GM19035 (cell line): ENCODE measurements at regions not wholly inside any gene's neighbourhood (a gene's known extent, or its start where the extent isn't known, plus 50 kb on each side); places are given as distances from the start of the nearest gene placed in this dataset.

Experiments used
- ATAC-seq: cut with Tn5 transposase; IDR thresholded peaks from one replicate; pipeline ENCODE4 v1.9.1; 2021; ENCODE audit not compliant: unreplicated experiment

DNA sequence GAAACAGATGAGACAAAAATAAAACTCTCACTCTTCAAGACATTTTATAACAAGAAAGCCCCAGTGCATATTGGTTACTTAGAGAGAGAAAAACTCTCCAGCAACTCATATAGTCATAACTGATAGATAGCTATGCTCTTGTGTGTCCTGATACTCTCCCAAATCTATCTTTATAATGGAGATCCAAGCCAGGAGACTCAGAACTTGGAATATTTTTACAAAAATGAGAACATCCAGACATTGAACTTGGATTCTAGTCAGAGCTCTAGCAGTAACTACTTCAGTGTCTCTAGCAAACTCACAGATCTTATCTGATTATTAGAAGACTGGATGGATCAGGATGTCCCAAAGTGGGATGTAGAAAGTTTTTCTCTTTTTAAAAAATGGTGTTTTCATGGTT, 412.7 kb upstream of the BRINP1 start:
- no peak for ATAC-seq

- ATAC-seq = no peak
Observed at GRCh38 chr9:119775410-119775809, 406.2 kb upstream of the BRINP1 start.

DNA sequence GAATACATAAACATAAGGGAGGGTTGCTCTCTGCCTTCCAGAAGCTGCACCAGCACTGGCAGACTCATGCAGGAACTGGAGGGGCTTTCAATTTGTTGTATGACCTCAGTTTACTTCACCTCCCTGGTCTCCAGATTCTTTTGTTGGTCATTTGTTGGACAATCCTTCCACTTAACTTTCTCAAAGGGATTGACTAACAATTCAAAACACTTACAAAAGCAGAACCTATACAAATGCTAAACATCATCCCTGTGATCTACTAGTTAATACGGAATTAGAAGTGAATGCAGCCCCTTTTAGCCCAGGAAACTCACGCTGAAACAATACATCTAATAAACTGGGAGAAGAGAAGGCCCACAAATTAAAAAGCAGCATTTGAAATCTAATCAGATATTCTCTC, 404.6 kb upstream of the BRINP1 start:
- no peak for ATAC-seq

- no peak for ATAC-seq
Observed at GRCh38 chr9:119771341-119771740, 402.1 kb upstream of the BRINP1 start.

- no peak for ATAC-seq
Observed at GRCh38 chr9:119768266-119768665, 399.0 kb upstream of the BRINP1 start.

DNA sequence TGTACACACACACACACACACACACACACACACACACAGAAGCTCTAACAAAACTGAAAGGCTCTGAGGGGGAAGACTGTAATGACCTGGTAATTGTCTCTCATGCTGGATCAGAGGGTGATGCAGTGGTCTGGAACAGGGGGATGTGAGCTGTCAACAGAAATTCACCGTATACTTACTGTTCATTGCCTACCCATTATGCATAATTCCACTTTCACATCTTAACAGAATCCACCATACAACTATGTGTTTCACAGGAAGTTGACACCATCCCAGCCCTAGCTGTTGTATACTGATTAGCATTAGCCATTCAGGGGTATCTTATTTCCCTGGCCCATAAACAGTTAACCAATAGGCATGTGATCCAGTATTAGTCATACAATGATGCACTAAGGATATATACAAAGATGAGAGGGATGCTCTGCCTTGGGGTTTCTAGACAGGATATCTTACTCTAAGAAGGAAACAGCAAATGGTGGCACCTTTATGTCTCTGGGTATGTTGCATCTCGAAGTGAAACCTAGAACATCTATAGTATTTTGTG, 396.5 kb upstream of the BRINP1 start:
- no peak for ATAC-seq

DNA sequence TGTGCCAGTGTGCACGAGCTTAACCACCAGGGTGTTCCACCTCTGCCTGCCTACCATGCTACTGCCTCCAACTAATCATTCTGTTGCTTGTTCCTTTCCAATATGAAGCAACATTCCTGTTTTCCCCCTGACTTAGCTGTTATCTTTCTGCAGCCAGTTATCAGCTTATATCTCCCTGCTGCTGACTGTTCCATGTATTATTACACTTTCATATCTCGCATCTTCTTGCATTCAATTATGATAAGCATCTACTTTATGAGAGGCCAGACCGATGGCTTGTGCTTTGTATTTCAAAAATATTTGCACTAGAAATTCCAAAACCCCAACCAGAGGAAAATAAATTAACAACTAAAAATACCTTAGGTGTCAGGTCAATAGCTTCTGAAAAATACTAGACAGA, 394.0 kb upstream of the BRINP1 start:
- no peak for ATAC-seq

DNA sequence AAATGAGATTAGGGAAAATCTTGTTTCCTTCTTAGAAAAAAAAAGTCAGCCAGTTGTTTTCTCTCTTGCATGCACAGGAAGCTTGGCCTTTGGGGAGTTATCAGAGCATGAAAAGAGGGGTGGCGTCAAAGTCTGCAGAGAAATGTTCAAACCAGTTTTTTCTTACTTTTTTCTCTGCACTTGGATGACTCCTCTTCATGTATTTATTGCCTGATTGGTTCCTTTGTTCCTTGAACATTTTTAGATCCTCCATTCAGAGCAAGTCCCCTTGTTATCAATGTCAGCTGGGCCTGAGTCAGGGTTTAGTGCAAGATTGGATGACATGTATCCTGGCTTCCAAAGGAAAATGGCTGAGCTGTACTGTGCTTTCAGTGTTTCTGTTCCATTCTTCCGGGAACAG, 392.6 kb upstream of the BRINP1 start:
- ATAC-seq = no peak

DNA sequence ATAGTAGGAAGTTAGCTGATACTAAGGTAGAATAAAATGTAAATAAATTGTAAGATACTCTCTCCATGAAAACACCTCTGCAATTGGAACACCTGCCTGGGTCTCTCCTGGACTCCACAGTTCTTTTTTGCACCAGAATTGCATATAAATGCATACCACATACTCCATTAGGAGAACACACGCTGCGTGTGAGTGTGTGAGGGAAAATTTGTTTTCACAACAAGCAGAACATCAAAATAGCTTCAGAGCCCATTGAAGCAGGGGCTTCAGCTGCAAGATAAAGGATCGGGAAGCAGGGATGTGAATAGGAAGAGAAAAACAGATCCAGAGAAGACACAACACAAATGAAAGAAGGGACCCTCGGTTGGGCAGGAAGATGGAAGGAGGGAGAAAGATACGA, 389.8 kb upstream of the BRINP1 start:
- no peak for ATAC-seq

DNA sequence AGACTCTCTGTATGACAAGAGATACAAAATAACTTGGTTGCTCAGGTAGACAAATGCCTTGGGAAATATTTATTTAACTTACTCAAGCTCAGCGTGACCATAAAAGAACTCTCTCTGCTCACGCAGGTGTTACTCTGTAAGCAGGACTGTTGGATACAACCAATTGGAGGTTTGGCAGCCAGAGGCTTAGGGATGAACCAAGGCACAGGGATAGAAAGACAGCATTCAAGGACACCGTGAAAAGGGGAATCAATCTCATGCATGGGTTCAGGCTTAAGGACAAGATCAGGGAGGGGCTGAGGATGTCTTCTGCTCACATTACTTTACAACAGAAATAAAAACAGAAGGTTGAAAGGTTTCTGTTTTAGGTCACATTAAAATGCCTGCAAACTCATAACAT, 389.0 kb upstream of the BRINP1 start:
- no peak for ATAC-seq

DNA sequence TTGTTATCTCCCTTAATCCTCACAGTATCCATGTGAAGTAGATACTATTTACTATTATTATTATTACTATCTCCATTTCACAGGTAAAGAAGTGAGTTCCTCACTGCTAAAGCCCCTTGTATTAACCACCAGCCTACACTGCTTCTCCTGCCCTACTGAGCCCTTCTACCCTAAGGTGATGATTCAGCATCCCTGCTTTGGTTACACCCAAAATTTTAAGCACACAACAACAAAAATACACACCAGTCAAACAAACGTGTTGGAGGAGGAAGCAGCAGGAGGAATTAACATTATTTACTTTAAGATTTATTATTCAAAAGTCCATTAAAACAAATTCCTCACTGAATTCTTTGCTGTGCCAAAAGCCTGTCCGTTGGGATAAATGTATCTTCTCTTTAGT, 370.2 kb upstream of the BRINP1 start:
- ATAC-seq = no peak

- peak; percentile 99 for ATAC-seq
Observed at GRCh38 chr9:119736491-119737454, 367.5 kb upstream of the BRINP1 start.

DNA sequence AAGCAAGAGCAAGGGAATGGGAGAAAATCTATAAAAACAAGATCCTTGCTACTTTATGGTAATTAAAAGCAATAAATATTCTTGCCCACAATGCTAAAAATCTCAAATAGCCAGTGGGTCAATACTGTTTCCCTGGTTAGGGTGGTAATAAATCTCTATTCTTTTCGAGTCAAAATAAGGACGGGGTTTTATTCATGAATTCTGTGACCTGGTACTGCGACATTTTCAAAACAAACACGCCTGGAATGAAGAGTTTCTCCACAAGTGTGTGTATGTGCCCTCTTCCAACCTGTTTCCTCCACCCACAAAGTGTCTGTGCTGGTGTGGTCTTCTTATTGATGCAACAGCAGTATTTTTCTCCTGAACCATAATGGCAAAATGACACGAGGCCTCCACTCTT, 358.8 kb upstream of the BRINP1 start:
- no peak for ATAC-seq

- ATAC-seq = no peak
Observed at GRCh38 chr9:119726035-119726434, 356.8 kb upstream of the BRINP1 start.

DNA sequence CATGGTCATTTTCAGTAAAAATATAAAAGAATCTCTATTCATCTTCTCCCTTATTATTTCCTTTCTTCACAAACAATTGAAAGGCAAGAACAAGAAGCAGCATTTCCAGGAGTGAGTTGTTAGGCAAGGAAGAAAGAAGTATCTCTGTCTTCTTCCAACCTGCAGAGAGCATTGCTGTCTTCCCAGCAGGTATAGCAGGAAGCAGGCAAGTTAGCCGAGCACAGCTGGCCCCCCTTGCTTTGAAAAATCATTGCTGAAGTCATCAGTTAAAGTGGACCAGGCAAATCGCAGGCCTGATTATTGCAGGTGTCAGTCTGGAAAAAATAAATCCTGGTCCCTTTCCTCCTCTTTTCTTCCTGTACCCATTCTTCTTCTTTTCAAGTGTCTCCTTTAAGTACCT, 353.1 kb upstream of the BRINP1 start:
- ATAC-seq = no peak

DNA sequence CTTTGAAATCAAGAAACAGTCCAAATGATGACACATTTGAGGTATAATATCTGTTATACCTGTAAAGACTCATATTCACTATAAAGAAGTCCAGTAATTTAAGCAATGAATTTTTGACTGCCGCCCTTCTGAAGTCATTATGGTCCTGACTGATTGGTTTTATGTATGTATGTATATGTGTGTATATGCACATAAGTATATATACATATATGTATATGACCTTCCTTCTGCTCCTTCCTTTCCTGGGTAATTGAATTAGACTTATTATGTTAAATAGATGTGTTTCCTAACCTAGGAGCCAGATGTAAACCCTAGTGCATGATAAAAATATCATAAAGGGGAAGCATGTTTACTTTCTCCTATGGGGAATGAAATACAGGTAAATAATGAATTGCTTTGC, 343.1 kb upstream of the BRINP1 start:
- ATAC-seq = no peak

GRCh38 chr9:119709431-119709830, 340.2 kb upstream of the BRINP1 start:
- ATAC-seq = no peak

- ATAC-seq = no peak
Observed at GRCh38 chr9:119707228-119707845, 338.1 kb upstream of the BRINP1 start.

GRCh38 chr9:119701651-119702050, 332.4 kb upstream of the BRINP1 start:
- ATAC-seq = no peak

DNA sequence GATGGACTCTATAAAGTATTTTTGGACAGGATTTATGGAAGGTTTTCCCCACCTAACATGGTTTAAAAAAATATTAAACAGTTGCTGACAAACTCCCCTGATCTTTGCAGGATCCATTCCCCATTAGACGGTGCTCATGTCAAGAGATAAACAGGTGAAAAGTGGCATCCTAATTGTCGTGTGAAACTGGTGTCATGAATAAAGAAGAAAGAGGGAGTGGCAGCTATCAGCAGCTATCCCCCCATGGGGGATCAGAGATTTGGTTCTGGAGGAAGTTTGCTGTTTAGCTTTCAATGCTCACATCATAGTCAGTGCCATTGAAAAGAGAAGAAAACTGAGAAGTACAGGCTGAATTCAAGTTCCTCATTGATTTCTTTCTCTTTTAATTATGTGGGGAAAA, 329.3 kb upstream of the BRINP1 start:
- ATAC-seq = no peak

DNA sequence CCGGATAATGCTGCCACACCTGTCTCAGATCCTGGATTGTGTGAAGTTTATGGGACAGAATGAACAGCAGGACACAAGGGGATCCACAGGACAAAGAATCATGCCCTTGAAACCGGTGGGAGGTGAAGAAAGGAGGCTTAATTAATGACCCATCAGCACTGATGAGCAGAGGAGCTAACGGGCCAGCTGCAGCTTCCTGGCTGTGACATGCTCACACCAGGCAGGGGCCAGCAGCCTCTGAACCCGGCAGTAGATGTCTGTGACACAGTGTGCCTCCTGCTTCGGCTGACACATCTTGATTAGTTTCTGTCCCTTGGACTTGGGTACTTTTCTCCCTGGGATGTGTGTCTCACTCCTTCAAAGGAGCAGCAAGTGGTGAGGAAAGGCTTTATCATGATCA, 328.8 kb upstream of the BRINP1 start:
- ATAC-seq = no peak

- ATAC-seq = no peak
Observed at GRCh38 chr9:119689879-119690278, 320.6 kb upstream of the BRINP1 start.
